ENCODE measurements at regions not wholly inside any gene's neighbourhood (a gene's known extent, or its start where the extent isn't known, plus 50 kb on each side); places are given as distances from the start of the nearest gene placed in this dataset.

DNA sequence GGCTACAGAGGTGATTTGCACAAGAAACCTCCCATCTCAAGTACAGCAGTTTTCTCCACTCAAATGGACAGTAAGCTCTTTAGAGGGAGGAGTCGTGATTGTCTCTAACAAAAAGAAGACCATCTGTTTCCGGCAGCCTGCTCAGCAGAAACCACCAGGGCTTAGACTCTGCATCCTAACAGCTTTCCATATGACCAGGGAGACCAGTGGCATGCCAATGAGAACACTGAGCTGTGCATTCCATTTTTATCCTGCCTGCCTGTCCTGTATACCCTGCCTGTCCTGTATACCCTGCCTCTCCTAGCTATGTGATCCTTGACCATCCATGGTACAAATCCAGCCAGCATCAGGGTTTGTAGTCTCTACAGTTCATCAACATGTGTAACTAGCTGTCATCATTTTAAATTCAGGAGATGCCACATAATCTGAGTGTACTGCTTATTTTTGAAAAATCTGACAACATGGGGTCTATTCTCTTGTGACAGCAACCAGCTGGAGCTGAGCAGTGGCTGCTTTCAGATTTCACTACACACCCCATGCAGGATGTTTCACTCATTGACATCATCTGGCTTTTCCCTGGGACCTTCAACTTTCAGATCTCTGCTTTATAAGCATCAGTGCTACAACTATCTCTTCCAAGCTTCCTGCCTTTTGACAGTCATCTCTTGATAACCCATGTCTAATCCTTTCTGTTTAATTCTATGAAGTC, 50.5 kb upstream of the POU2AF2 start:
- Mint-ChIP-seq H3K27ac (no peak overlapping the region), H3K4me3 (no peak overlapping the region), H3K27me3 (ENCODE audit: low read depth) (peaks cover 19% of the 10 kb centered on the region), H3K4me1 (ENCODE audit: low read depth) (no peaks in the 10 kb centered on the region), H3K9me3 (ENCODE audit: insufficient read depth) (no peaks in the 10 kb centered on the region), H3K36me3 (ENCODE audit: low read depth) (no peaks in the 10 kb centered on the region)
- POLR2A ChIA-PET, result no interaction called here
- ATAC-seq (no peak), DNase-seq (no peak)
- CTCF ChIA-PET, result no interaction called here

DNA sequence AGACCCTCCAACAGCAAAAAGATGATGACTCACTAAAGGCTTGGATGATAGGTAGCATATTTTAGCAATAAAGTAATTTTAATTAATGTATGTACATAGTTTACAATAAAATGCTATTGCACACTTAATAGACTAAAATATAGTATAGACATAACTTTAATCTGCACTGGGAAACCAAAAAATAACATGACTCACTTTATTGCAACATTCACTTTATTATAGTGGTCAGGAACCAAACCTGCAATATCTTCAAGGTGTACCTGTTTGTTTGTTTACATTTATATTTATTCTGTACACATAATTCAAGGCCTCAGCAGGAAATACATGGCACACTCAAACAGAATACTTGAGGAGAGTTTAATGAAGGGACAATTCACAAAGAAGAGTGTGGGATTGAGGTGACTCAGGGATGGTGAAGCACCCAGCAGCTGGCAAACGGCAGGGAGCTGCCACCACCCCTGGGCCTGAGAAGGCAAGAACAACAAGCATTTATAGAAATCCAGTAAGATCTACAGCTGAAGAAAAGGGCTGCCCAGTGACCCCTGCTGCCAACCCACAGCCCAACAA, 51.5 kb upstream of the POU2AF2 start:
- Mint-ChIP-seq H3K9me3 (ENCODE audit: insufficient read depth) (no peaks in the 10 kb centered on the region), H3K27ac (no peak overlapping the region), H3K4me3 (no peak overlapping the region), H3K36me3 (ENCODE audit: low read depth) (no peaks in the 10 kb centered on the region), H3K27me3 (ENCODE audit: low read depth) (peaks cover 14% of the 10 kb centered on the region), H3K4me1 (ENCODE audit: low read depth) (no peaks in the 10 kb centered on the region)
- ChIA-PET CTCF (no interaction called here), POLR2A (no interaction called here)
- DNase-seq (no peak), ATAC-seq (no peak)

DNA sequence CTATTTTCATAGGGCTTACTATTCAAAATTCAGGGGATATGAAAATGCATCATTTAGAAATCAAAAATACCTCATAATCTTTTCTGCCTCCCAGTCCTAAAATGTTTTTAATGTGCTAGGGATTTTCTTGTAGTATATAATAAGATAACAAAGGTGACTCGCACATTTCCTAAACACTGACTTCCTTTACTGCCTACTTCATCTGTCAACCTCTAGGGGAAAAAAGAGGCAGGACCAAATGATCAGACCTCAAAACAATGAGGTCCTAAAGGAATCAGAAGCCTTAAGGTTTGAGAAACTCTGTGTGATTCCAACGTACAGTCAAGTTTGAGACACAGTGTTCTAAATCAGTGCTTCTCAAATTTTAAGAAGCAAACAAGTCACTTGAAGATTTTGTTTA, 56.1 kb upstream of the POU2AF2 start:
- Mint-ChIP-seq H3K36me3 (ENCODE audit: low read depth) (no peaks in the 10 kb centered on the region), H3K4me1 (ENCODE audit: low read depth) (no peaks in the 10 kb centered on the region), H3K4me3 (no peak overlapping the region), H3K27me3 (ENCODE audit: low read depth) (peaks cover 25% of the 10 kb centered on the region), H3K9me3 (ENCODE audit: insufficient read depth) (no peaks in the 10 kb centered on the region), H3K27ac (no peak overlapping the region)
- ATAC-seq, result no peak
- ChIA-PET CTCF (no interaction called here), POLR2A (no interaction called here)
- DNase-seq, result no peak

DNA sequence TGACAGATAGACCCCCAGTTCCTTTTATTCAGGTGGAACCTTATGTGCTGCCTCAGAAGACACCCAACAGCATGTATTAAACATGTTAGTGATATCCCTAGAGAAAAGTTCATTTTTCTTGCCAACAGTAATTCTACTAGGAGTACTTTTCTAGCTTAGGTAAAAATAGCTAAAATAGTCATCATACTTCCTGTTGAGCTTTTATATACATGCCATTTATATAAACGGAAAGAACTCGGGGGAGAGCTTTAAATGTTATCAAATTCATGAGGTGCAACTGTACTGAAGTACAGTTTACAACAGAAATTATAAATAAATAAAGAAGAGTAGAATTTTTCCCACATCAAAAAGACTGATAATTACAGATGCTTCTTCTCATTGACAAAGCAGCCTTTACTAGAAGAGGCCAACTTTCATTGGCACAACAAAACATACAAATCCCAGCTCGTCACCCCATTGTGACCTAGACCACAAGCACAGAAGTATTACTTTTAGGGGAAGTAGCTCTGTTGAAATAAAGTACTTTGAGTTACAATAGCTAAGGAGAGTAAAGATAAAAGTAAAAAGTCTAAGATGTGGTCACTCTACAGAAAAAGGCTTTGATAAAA, 59.1 kb upstream of the POU2AF2 start:
- H3K27ac Mint-ChIP-seq, result no peak overlapping the region
- peaks cover 22% of the 10 kb centered on the region for H3K27me3 Mint-ChIP-seq (ENCODE audit: low read depth)
- H3K4me3 Mint-ChIP-seq, result no peak overlapping the region
- no peaks in the 10 kb centered on the region for H3K9me3 Mint-ChIP-seq (ENCODE audit: insufficient read depth)
- ChIA-PET CTCF (no interaction called here), POLR2A (no interaction called here)
- no peak for DNase-seq
- no peaks in the 10 kb centered on the region for H3K36me3 Mint-ChIP-seq (ENCODE audit: low read depth)
- ATAC-seq, result no peak
- no peaks in the 10 kb centered on the region for H3K4me1 Mint-ChIP-seq (ENCODE audit: low read depth)

DNA sequence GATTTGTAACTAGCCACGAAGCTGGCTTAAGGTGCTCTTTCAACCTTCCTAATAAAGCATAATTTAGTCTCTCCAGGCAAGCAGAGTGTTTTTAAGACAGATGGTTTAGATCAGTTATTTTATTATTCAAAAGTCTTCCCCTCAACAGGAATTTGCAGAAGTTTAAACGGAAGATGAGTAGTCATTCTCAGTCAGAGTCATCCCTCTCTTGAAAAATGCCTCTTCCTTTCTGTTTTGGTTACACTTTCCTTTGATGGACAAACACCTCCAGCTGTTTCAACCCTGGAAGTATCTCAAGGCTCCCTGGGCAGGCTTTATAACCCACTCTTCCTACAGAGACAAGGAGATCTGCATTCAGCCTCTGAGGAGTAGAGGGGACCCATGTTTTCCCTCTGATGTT, 60.3 kb upstream of the POU2AF2 start:
- POLR2A ChIA-PET, result no interaction called here
- H3K36me3 Mint-ChIP-seq (ENCODE audit: low read depth), result no peaks in the 10 kb centered on the region
- H3K4me1 Mint-ChIP-seq (ENCODE audit: low read depth), result no peaks in the 10 kb centered on the region
- H3K27ac Mint-ChIP-seq, result no peak overlapping the region
- ATAC-seq (no peak), DNase-seq (no peak)
- H3K27me3 Mint-ChIP-seq (ENCODE audit: low read depth), result peaks cover 20% of the 10 kb centered on the region
- no peaks in the 10 kb centered on the region for H3K9me3 Mint-ChIP-seq (ENCODE audit: insufficient read depth)
- CTCF ChIA-PET, result no interaction called here
- no peak overlapping the region for H3K4me3 Mint-ChIP-seq

DNA sequence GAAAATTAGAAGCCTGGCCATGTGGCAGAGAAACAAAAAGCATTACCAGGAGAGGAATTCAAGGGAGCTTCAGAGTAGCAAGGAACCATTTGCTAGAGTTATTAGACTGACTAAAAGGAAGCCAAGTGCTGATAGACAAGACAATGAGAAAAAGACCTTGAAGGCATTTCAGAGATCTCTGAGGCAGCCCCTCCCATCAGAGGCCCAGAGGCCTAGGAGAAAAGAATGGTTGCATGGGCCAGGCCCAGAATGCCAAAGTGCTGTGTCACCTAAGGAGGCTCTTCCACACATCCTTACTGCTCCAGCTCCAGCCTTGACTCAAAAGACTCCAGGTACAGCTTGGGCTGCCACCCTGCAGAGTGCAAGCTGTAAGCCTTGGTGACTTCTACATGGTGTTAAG, 61.8 kb upstream of the POU2AF2 start:
- H3K27me3 Mint-ChIP-seq (ENCODE audit: low read depth), result peaks cover 18% of the 10 kb centered on the region
- POLR2A ChIA-PET, result no interaction called here
- CTCF ChIA-PET, result no interaction called here
- no peak for DNase-seq
- H3K4me1 Mint-ChIP-seq (ENCODE audit: low read depth), result no peaks in the 10 kb centered on the region
- H3K4me3 Mint-ChIP-seq, result no peak overlapping the region
- no peaks in the 10 kb centered on the region for H3K36me3 Mint-ChIP-seq (ENCODE audit: low read depth)
- ATAC-seq, result no peak
- no peak overlapping the region for H3K27ac Mint-ChIP-seq
- no peaks in the 10 kb centered on the region for H3K9me3 Mint-ChIP-seq (ENCODE audit: insufficient read depth)

DNA sequence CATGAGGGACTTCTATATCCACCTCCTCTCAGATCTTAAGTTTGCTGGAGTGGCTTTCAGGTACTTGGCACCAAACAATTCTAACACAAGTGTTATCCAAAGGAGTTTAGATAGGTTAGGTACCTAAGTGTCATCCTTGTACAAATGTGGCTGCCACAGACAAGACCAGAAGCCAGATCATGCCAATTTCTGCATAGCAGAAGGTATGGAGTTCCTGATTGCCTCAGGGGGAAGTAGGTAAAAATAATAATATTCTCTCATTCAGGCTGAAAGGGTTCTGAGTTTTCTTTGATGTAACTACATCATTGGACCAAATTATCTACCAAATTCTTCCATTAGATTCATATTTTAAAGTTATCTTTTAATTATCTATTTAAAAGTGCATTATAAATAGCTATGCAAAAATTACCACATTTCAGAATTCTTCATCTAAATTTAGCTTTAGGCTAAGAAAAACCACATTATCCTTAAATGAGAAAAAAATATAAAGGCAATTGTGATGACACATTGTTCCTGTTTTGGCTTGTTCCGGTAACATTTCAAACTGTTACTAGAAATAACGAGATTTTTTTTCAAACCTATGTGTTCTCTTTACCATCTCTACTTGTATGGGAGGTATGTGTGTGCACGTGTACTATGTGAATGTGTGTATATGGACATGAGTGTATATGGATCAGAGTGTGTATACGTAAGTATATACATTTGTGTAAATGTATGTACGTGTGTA, 66.2 kb upstream of the POU2AF2 start:
- ChIA-PET POLR2A (no interaction called here), CTCF (interaction anchor here (0.9 kb wide), 1 partner anchor 51 kb away, joined by 3 read pairs; no protein-coding TSS in a partner anchor)

DNA sequence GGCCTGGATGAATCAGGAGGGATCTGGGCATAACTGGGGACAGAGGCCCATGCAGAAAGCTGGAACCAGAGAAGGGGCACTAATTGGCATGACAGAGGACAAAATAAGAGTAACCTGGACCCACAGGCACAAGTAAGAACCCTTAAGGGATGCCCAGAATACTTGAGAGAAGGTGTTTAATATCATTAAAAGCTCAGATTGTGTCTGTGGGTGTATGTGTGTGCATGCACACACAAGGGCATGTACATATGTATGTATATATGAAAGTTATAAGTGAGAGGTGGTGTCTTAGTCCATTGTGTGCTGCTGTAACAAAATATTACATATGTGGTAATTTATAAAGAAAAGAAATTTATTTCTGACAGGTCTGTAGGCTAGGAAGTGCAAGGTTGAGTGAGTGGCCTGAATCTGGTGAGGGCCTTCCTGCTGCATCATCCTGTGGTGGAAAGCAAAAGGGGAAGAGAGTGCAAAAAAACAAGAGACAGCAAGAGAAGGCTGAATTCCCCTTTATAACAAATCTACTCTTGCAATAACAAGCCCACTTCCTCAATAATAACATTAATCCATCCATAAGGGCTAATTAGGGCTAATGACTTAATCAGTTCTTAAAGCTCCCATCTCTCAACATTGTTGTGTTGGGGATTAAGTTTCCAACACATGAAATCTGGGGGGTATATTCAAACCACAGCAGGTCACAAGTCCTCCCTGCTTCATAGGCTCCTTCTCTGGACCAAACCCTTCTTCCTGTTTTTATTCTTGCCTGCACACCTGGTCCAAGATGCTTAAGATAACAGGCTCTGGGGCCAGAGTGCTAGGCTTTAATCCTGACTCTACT, 68.3 kb upstream of the POU2AF2 start:
- no peak for DNase-seq
- POLR2A ChIA-PET, result no interaction called here
- no peak for ATAC-seq
- Mint-ChIP-seq H3K36me3 (ENCODE audit: low read depth) (no peaks in the 10 kb centered on the region), H3K27me3 (ENCODE audit: low read depth) (peaks cover 2% of the 10 kb centered on the region), H3K4me3 (no peak overlapping the region), H3K27ac (no peak overlapping the region), H3K9me3 (ENCODE audit: insufficient read depth) (no peaks in the 10 kb centered on the region), H3K4me1 (ENCODE audit: low read depth) (peaks cover 6% of the 10 kb centered on the region)
- CTCF ChIA-PET, result no interaction called here

More for the DNA sequence above, 66.2 kb upstream of the POU2AF2 start:
- no peak overlapping the region for H3K27ac Mint-ChIP-seq
- H3K36me3 Mint-ChIP-seq (ENCODE audit: low read depth), result no peaks in the 10 kb centered on the region
- H3K27me3 Mint-ChIP-seq (ENCODE audit: low read depth), result peaks cover 2% of the 10 kb centered on the region
- H3K9me3 Mint-ChIP-seq (ENCODE audit: insufficient read depth), result no peaks in the 10 kb centered on the region
- H3K4me1 Mint-ChIP-seq (ENCODE audit: low read depth), result peaks cover 6% of the 10 kb centered on the region
- H3K4me3 Mint-ChIP-seq, result no peak overlapping the region
- DNase-seq, result no peak
- no peak for ATAC-seq

DNA sequence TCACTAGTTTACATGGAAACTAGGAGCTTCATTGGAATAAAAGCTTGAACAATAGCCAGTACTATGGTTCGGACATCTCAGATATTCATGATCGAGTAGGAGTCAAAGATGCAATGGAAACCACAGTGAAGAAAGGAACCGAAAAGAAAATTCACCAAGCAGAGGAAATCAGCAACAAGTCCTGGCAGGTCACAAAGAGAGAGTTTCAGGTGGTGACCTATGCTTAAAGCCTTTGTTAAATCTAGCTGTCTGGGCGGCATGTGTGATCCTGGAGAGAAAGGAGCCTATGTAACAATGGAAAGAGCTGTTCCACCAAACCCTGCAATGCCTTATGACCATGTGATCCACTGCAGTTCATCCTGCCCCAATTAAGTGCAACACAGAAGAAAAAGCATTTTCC, 68.9 kb upstream of the POU2AF2 start:
- POLR2A ChIA-PET, result no interaction called here
- H3K36me3 Mint-ChIP-seq (ENCODE audit: low read depth), result no peaks in the 10 kb centered on the region
- CTCF ChIA-PET, result no interaction called here
- peaks cover 2% of the 10 kb centered on the region for H3K27me3 Mint-ChIP-seq (ENCODE audit: low read depth)
- DNase-seq (no peak), ATAC-seq (no peak)
- no peaks in the 10 kb centered on the region for H3K9me3 Mint-ChIP-seq (ENCODE audit: insufficient read depth)
- H3K27ac Mint-ChIP-seq, result no peak overlapping the region
- peaks cover 6% of the 10 kb centered on the region for H3K4me1 Mint-ChIP-seq (ENCODE audit: low read depth)
- no peak overlapping the region for H3K4me3 Mint-ChIP-seq

DNA sequence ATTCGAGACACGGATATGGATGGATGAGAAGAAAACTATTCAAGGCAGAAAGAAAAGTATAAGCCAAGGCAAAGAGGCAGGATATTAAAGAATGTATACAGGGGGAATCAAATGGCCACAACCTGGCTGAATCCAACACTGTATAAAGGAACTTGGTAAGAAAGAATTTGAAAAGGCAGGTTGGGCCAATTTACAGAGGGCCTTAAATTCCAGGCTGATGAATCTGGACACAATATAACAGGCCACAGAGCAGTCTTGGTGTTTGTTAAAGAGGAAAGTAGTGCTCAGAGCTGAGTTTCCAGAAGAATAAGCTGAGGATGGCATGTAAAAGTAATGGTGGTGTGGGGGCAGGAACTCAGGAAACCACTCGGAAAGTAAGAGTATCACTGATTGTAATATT, 72.3 kb upstream of the POU2AF2 start:
- no peaks in the 10 kb centered on the region for H3K36me3 Mint-ChIP-seq (ENCODE audit: low read depth)
- H3K4me3 Mint-ChIP-seq, result no peak overlapping the region
- no peaks in the 10 kb centered on the region for H3K9me3 Mint-ChIP-seq (ENCODE audit: insufficient read depth)
- no peak overlapping the region for H3K27ac Mint-ChIP-seq
- H3K4me1 Mint-ChIP-seq (ENCODE audit: low read depth), result peaks cover 6% of the 10 kb centered on the region
- ChIA-PET CTCF (no interaction called here), POLR2A (no interaction called here)
- ATAC-seq (no peak), DNase-seq (no peak)
- no peaks in the 10 kb centered on the region for H3K27me3 Mint-ChIP-seq (ENCODE audit: low read depth)

DNA sequence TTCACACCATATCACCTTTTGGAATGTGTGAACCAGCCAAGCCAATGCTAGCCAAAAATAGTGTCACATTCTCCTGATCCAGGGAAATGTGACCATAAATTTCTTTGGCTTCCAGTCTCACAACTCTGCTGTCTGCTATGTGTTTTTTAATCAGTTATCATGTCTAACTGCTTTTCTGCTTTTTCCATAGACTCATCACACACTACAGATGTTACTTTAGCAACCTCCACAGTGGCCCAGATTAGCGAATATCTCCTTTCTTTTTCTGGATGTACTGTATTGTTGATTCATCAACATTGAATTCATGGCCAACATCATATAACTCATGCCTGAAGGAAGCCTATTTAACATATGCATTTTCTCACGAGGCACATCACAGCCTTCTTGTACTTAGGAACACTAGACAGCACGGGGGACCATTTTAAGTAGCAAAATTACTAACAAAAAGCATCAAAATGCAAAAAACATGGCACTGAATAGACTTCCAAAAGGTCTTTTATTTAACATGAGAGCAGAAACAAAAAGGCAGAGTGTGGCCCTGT, 73.1 kb upstream of the POU2AF2 start:
- ATAC-seq (no peak), DNase-seq (no peak)
- Mint-ChIP-seq H3K4me3 (no peak overlapping the region), H3K27ac (no peak overlapping the region), H3K27me3 (ENCODE audit: low read depth) (no peaks in the 10 kb centered on the region), H3K4me1 (ENCODE audit: low read depth) (peaks cover 3% of the 10 kb centered on the region), H3K36me3 (ENCODE audit: low read depth) (no peaks in the 10 kb centered on the region), H3K9me3 (ENCODE audit: insufficient read depth) (no peaks in the 10 kb centered on the region)
- POLR2A ChIA-PET, result no interaction called here
- CTCF ChIA-PET, result no interaction called here
